Epithelial cell of esophagus (primary cell): ENCODE measurements at regions not wholly inside any gene's neighbourhood (a gene's known extent, or its start where the extent isn't known, plus 50 kb on each side); places are given as distances from the start of the nearest gene placed in this dataset.

ENCODE experiments used
- DNase-seq: peaks from one replicate; pipeline ENCODE4 v3.0.0; 2010; ENCODE audit warnings: low read depth
- H3K4me3 ChIP-seq: 2 replicates; pipeline ENCODE4 v1.5.1; 2011; ENCODE audit warnings: mild to moderate bottlenecking, low read length, control low read depth
- TF ChIP-seq, protein P1 (sequence below): IDR thresholded peaks from 2 replicates; pipeline ENCODE4 v1.5.1; 2011; ENCODE audit warnings: low read depth, mild to moderate bottlenecking, low read length, control low read depth, inconsistent platforms; ENCODE audit not compliant: insufficient read depth; ENCODE audit errors: missing control alignments

- H3K4me3 ChIP-seq, result no peak overlapping the region
- peak; percentile 81 for DNase-seq
- TF ChIP-seq, protein P1, sequence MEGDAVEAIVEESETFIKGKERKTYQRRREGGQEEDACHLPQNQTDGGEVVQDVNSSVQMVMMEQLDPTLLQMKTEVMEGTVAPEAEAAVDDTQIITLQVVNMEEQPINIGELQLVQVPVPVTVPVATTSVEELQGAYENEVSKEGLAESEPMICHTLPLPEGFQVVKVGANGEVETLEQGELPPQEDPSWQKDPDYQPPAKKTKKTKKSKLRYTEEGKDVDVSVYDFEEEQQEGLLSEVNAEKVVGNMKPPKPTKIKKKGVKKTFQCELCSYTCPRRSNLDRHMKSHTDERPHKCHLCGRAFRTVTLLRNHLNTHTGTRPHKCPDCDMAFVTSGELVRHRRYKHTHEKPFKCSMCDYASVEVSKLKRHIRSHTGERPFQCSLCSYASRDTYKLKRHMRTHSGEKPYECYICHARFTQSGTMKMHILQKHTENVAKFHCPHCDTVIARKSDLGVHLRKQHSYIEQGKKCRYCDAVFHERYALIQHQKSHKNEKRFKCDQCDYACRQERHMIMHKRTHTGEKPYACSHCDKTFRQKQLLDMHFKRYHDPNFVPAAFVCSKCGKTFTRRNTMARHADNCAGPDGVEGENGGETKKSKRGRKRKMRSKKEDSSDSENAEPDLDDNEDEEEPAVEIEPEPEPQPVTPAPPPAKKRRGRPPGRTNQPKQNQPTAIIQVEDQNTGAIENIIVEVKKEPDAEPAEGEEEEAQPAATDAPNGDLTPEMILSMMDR, result no peak
Measured at GRCh38 chr12:25829192-25829591, 129.3 kb upstream of the RASSF8 start.

- H3K4me3 ChIP-seq, result no peak overlapping the region
- no peak for DNase-seq
- TF ChIP-seq, protein P1, result no peak
Measured at GRCh38 chr12:25830456-25830855, 128.0 kb upstream of the RASSF8 start.

GRCh38 chr12:25833657-25834056 is 124.8 kb upstream of the RASSF8 start:
- H3K4me3 ChIP-seq, result no peak overlapping the region
- DNase-seq, result no peak
- TF ChIP-seq, protein P1, result no peak

DNA sequence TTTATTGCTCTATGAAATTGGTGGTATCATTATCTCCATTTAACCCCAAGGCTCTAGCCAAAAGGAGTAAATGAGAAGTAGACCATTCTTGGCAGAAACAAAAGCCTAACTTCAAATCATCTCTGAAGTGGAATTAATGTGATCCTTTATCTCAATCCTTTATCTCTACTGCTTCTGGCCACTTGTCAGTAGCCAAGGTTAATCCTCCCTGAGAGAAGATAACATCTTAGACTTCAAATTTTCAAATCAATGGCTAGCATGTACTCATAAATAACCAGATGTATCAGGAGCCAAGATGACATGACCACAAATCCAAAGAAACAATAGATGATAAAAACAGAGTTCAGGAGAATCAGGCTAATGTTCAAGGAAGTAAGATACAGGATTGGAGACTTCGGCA is 123.1 kb upstream of the RASSF8 start:
- no peak for DNase-seq
- H3K4me3 ChIP-seq, result no peak overlapping the region
- TF ChIP-seq, protein P1, result no peak

DNA sequence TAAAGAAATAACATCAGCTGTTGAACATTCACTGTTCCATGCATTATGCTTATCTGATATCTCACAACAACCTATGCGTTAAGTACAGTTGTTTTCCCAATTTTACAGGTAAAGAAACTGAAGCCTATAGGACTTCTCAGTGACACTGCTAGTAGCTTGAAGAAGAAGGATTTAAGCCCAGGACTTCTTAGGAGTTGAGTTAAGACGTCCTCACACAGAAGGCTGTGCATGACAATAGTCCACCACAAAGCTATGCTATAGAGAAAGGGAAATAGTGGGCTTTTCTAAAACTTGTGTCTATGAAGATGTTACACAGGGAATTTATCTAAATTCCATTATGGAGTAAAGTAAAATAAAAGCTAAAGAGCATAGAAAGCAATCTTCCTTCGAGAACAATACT is 120.5 kb upstream of the RASSF8 start:
- no peak overlapping the region for H3K4me3 ChIP-seq
- TF ChIP-seq, protein P1, result no peak
- DNase-seq, result no peak

GRCh38 chr12:25839470-25839869 is 119.0 kb upstream of the RASSF8 start:
- DNase-seq, result peak; percentile 78
- TF ChIP-seq, protein P1, result no peak

GRCh38 chr12:25840678-25841465 is 117.6 kb upstream of the RASSF8 start:
- no peak overlapping the region for H3K4me3 ChIP-seq
- TF ChIP-seq, protein P1, result no peak
- DNase-seq, result no peak

More at GRCh38 chr12:25839470-25839869, 119.0 kb upstream of the RASSF8 start:
- H3K4me3 ChIP-seq, result no peak overlapping the region
